ENCODE measurements at regions not wholly inside any gene's neighbourhood (a gene's known extent, or its start where the extent isn't known, plus 50 kb on each side); places are given as distances from the start of the nearest gene placed in this dataset.

DNA sequence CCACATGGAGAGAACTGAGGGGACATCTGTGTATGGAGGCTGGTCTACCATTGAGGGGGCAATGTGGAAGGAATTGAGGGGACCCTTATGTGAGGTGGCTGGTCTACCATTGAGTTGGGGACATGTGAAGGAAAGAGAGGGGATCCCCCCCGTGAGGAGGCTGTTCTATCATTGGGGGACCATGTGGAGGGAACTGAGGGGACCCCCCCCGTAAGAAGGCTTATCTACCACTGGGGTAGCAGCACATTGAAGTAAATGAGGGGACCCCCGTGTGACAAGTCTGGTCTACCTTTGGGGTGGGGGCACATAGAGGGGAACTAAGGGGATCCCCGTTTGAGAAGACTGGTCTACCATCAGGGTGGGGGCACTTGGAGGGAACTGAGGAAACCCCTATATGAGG is 158.0 kb downstream of the FBLN2 start:
- no peak for DNase-seq (ENCODE audit: extremely low spot score)
- CTCF ChIA-PET, result no interaction called here
- POLR2A ChIA-PET, result no interaction called here
- TF ChIP-seq, protein P1, sequence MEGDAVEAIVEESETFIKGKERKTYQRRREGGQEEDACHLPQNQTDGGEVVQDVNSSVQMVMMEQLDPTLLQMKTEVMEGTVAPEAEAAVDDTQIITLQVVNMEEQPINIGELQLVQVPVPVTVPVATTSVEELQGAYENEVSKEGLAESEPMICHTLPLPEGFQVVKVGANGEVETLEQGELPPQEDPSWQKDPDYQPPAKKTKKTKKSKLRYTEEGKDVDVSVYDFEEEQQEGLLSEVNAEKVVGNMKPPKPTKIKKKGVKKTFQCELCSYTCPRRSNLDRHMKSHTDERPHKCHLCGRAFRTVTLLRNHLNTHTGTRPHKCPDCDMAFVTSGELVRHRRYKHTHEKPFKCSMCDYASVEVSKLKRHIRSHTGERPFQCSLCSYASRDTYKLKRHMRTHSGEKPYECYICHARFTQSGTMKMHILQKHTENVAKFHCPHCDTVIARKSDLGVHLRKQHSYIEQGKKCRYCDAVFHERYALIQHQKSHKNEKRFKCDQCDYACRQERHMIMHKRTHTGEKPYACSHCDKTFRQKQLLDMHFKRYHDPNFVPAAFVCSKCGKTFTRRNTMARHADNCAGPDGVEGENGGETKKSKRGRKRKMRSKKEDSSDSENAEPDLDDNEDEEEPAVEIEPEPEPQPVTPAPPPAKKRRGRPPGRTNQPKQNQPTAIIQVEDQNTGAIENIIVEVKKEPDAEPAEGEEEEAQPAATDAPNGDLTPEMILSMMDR (IDR thresholded peaks at IDR 0.05; ENCODE audit: control extremely low read depth, extremely low read depth, low read depth, missing control alignments), result no peak

DNA sequence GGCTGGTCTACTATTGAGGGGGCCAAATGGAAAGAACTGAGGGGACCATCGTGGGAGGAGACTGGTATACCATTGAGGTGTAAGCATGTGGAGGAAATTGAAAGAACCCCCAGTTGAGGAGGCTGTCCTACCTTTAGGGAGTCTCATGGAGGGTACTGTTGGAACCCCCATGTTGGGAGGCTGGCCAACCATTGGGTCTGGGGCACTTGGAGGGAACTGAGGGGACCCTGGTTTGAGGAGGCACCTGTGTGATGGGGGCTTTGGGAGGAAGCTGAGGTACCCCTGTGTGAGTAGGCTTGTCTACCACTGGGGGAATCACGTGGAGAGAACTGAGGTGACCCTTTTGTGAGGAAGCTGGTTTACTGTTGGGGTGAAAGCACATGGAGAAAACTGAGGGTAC is 157.5 kb downstream of the FBLN2 start:
- no peak for DNase-seq (ENCODE audit: extremely low spot score)
- TF ChIP-seq, protein P1 (IDR thresholded peaks at IDR 0.05; ENCODE audit: control extremely low read depth, extremely low read depth, low read depth, missing control alignments), result no peak
- ChIA-PET POLR2A (no interaction called here), CTCF (no interaction called here)

DNA sequence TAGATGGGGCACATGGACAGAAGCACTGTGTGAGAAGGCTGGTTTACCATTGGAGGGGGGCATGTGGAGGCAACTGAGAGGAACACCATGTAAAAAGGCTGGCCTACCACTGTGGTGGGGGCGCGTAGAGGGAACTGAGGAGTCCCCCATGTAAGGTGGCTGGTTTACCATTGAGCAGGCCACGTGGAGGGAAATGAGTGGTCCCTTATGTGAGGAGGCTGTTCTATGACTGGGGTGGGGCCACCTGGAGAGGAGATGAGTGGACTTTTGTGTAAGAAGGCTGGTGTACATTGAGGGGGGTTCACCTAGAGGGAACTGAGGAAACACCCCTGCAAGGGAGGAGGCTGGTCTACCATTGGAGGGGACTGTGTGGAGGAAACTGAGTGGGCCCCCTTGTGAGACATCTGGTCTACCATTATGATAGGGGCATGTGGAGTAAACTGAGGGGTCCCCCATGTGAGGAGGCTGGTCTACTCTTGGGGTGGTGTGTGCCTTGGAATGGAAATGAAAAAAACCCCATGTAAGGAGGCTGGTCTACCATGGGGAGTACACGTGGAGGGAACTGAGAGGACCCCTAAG is 156.9 kb downstream of the FBLN2 start:
- ChIA-PET POLR2A (no interaction called here), CTCF (no interaction called here)
- TF ChIP-seq, protein P1 (IDR thresholded peaks at IDR 0.05; ENCODE audit: control extremely low read depth, extremely low read depth, low read depth, missing control alignments), result no peak
- DNase-seq (ENCODE audit: extremely low spot score), result no peak

DNA sequence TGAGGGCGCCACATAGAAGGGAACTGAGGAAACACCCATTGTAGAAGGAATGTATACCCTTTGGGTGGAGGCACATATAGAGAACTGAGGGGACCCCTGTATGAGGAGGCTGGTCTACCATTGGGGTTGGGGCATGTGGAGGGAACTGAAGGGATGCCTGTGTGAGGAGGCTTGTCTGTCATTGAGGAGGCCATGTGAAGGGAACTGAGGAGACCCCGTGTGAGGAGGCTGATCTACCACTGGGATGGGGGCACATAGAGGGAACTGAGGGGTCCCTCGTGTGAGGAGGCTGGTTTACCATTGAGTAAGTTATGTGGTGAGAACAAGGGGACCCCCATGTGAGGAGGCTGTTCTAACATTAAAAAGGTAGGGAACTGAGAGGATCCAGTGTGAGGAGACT is 156.1 kb downstream of the FBLN2 start:
- ChIA-PET CTCF (no interaction called here), POLR2A (no interaction called here)
- no peak for DNase-seq (ENCODE audit: extremely low spot score)
- TF ChIP-seq, protein P1 (IDR thresholded peaks at IDR 0.05; ENCODE audit: control extremely low read depth, extremely low read depth, low read depth, missing control alignments), result no peak

DNA sequence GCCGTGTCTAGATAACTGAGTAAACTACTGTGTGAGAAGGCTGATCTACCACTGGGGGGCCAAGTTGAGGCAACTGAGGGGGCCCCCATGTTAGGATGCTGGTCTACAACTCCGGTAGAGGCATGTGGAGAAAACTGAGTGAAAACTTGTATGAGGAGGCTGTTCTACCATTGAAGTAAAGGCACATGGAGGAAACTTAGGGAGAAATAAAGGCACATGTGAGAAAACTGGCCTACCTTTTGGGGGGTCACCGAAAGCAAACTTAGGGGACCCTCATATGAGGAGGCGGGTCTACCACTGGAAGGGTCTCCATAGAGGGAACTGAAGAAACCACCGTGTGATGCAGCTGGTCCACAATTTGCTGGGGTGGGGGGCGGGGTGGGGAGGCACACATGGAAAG is 155.2 kb downstream of the FBLN2 start:
- POLR2A ChIA-PET, result no interaction called here
- TF ChIP-seq, protein P1 (IDR thresholded peaks at IDR 0.05; ENCODE audit: control extremely low read depth, extremely low read depth, low read depth, missing control alignments), result no peak
- DNase-seq (ENCODE audit: extremely low spot score), result no peak
- CTCF ChIA-PET, result no interaction called here

DNA sequence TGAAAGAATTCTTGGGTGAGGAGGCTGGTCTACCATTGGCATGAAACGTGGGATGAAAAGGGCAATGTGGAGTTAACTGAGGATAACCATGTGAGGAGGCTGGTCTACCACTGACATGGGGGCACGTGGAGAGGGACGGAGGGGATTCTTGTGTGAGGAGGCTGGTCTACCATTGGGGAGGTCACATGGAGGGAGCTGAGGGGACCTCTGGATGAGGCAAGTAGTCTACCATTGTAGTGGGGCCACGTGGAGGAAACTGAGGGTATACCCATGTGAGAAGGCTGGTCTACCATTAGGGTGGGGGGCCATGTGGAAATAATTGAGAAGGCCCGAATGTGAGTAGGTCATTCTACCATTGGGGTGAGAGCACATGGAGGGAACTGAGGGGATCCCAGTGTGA is 154.1 kb downstream of the FBLN2 start:
- CTCF ChIA-PET, result no interaction called here
- POLR2A ChIA-PET, result no interaction called here
- no peak for DNase-seq (ENCODE audit: extremely low spot score)
- TF ChIP-seq, protein P1 (IDR thresholded peaks at IDR 0.05; ENCODE audit: control extremely low read depth, extremely low read depth, low read depth, missing control alignments), result no peak

DNA sequence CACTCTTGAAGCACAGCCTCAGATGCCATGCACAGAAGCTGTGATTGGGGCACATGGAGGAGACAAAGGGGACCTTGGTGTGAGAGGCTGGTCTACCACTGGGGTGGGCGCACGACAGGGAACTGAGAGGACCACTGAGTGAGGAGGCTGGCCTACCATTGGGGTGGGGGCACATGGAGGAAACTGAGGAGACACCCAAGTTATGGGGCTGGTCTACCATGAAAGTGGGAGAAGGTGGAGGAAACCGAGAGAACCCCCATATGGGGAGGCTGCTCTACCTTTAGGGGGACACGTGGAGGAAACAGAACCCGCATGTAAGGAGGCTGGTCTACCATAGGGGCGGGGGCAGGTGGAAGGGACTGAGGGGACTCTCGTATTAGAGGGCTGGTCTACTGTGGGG is 153.4 kb downstream of the FBLN2 start:
- TF ChIP-seq, protein P1 (IDR thresholded peaks at IDR 0.05; ENCODE audit: control extremely low read depth, extremely low read depth, low read depth, missing control alignments), result no peak
- ChIA-PET CTCF (no interaction called here), POLR2A (no interaction called here)
- no peak for DNase-seq (ENCODE audit: extremely low spot score)

All from GM10248 (cell line).